Tibial nerve (tissue), 3 donors: ENCODE measurements at regions not wholly inside any gene's neighbourhood (a gene's known extent, or its start where the extent isn't known, plus 50 kb on each side); places are given as distances from the start of the nearest gene placed in this dataset.

ENCODE experiments used
- POLR2A ChIP-seq, 2 donors: fragments of 450-650 bp; IDR thresholded peaks; one replicate each; pipeline ENCODE4 v1.6.1; 2017; ENCODE audit warnings: antibody characterized with exemption in 2 of 2, mild to moderate bottlenecking in 2 of 2, moderate library complexity in 2 of 2
- TF ChIP-seq, protein P1 (sequence below), 5 experiments: fragments of 200-600 bp in 3 of 5; fragments of 450-650 bp in 2 of 5; sonication (generic) in 3 of 5; IDR thresholded peaks; one replicate each; pipeline ENCODE4 v1.5.1; 2016 to 2019; ENCODE audit warnings: antibody characterized with exemption in 5 of 5, mild to moderate bottlenecking in 3 of 5, moderate library complexity in 2 of 5

DNA sequence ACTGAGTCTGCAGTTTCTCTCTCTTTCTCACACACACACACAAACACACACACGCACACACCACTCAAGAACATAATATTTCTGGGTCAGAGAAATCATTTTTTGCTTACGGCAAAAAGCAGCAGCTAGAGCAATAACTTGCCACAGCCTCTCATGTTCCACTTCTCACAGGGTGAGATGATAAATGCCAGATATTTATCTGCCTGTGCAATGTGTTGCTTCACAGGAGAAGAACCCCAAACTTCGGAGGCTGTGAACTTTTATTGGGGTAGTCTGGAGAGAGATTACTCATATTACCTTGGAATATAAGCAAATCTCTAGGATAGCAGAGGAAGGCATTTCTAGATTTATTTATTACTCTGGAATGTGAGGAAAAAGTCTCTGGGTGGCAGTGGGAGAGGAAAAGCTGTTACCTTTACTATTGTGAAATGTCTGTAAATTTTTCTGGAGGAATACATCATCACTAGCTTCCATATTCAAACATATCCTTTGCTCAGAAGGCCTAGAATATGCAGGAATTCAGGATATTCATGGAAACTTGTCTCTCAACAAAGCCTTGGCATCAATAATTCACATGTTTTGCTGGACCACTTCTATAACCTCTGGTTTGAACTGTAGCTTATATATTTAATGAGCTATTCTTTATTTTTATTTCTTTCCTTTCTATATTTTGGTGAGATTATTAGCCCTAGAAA lies 369.2 kb downstream of the NSUN3 start:
- TF ChIP-seq, protein P1, sequence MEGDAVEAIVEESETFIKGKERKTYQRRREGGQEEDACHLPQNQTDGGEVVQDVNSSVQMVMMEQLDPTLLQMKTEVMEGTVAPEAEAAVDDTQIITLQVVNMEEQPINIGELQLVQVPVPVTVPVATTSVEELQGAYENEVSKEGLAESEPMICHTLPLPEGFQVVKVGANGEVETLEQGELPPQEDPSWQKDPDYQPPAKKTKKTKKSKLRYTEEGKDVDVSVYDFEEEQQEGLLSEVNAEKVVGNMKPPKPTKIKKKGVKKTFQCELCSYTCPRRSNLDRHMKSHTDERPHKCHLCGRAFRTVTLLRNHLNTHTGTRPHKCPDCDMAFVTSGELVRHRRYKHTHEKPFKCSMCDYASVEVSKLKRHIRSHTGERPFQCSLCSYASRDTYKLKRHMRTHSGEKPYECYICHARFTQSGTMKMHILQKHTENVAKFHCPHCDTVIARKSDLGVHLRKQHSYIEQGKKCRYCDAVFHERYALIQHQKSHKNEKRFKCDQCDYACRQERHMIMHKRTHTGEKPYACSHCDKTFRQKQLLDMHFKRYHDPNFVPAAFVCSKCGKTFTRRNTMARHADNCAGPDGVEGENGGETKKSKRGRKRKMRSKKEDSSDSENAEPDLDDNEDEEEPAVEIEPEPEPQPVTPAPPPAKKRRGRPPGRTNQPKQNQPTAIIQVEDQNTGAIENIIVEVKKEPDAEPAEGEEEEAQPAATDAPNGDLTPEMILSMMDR (IDR thresholded peaks at IDR 0.05), result no peak
- TF ChIP-seq POLR2A (IDR thresholded peaks at IDR 0.05), result no peak
